HG03175 (cell line): ENCODE measurements at regions not wholly inside any gene's neighbourhood (a gene's known extent, or its start where the extent isn't known, plus 50 kb on each side); places are given as distances from the start of the nearest gene placed in this dataset.
"Not testable (repeated sequence)": the region's sequence is repeated elsewhere in the genome, so short reads cannot be mapped to it uniquely, and the experiment has no call there.

Source experiments
- ATAC-seq: cut with Tn5 transposase; IDR thresholded peaks from one replicate; pipeline ENCODE4 v1.9.1; 2021; ENCODE audit warnings: mild to moderate bottlenecking, moderate library complexity; ENCODE audit not compliant: unreplicated experiment

- ATAC-seq, result no peak
Measured at GRCh38 chr1:81179242-81179641, 621.5 kb upstream of the ADGRL2 start.

DNA sequence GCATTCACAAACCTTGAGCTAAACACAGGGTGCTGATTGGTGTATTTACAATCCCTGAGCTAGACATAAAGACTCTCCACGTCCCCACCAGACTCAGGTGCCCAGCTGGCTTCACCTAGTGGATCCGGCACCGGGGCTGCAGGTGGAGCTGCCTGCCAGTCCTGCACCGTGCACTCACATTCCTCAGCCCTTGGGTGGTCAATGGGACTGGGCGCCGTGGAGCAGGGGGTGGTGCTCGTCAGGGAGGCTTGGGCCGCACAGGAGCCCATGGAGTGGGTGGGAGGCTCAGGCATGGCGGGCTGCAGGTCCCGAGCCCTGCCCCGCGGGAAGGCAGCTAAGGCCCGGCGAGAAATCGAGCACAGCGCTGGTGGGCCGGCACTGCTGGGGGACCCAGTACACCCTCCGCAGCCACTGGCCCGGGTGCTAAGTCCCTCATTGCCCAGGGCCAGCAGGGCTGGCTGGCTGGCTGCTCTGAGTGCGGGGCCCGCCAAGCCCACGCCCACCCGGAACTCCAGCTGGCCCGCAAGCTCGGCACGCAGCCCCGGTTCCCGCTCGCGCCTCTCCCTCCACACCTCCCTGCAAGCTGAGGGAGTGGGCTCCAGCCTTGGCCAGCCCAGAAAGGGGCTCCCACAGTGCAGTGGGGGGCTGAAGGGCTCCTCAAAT is 622.2 kb upstream of the ADGRL2 start:
- not testable (repeated sequence) for ATAC-seq

- no peak for ATAC-seq
Measured at GRCh38 chr1:81174811-81175476, 625.8 kb upstream of the ADGRL2 start.

DNA sequence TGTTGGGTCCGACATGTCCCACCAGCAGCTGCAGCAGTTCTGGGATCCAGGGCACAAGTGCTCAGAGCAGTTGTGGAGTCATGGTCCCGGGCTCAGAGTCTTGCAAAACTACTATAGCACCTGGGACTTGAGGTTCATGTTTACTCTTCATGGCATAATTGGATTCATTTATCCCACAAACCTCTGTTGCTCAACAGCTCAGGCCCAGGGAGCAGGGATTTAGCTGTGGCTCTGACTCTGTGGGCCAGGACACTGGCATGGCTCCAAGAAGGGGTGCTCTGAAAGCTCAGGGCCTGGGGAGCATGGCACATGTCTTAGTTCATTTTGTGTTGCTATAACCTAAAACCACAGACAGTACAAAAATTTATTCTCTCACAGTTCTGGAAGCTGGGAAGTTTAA is 626.7 kb upstream of the ADGRL2 start:
- ATAC-seq, result no peak

GRCh38 chr1:81172483-81172882 is 628.3 kb upstream of the ADGRL2 start:
- ATAC-seq, result no peak

DNA sequence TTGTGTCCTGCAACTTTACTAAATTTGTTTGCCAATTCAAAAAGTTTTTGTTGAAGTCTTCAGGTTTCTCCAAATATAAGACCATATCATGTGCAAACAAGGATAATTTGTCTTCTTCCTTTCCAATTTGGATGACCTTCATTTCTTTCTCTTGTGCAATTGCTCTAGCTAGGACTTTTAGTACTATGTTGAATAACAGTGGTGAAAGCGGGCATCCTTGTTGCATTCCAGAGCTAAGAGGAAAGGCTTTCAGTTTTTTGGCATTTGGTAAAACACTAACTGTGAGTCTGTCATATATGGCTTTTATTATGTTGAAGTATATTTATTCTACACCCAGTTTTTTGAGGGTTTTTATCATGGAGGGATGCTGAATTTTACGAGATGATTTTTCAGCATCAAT is 630.0 kb upstream of the ADGRL2 start:
- no peak for ATAC-seq

DNA sequence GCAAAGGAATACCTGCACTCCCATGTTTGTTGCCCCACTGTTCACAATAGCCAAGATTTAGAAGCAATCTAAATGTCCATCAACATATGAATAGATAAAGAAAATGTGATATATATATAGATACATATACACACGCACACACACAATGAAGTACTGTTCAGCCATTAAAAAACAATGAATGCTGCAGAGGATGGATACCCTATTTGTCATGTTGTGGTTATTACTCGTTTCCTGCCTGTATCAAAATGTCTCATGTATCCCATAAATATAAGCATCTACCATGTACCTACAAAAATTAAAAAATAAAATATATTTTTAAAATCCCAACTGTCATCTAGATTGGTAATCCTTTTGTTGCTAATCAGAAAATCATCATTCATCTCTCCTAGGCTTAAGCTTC is 634.8 kb upstream of the ADGRL2 start:
- no peak for ATAC-seq

DNA sequence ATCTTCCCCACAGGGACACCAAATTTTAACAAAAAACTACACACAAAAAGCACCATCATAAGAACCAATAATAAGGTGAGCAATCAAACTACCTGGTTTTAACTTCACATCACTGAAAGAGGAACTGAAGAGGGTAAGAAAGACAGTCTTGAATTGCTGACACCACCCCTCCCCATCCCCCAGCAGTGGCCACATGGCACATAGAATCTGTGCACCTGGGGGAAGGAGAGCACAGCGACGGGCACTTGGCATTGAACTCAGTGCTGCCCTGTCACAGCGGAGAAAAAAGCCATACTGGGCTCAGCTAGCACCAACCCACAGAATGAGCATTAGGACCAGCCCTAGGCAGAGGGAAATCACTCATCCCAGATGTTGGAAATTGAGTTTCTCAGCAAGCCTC is 640.0 kb upstream of the ADGRL2 start:
- no peak for ATAC-seq

- ATAC-seq, result no peak
Measured at GRCh38 chr1:81158592-81158991, 642.1 kb upstream of the ADGRL2 start.

- ATAC-seq, result no peak
Measured at GRCh38 chr1:81157686-81158085, 643.0 kb upstream of the ADGRL2 start.

GRCh38 chr1:81156887-81157286 is 643.8 kb upstream of the ADGRL2 start:
- no peak for ATAC-seq

DNA sequence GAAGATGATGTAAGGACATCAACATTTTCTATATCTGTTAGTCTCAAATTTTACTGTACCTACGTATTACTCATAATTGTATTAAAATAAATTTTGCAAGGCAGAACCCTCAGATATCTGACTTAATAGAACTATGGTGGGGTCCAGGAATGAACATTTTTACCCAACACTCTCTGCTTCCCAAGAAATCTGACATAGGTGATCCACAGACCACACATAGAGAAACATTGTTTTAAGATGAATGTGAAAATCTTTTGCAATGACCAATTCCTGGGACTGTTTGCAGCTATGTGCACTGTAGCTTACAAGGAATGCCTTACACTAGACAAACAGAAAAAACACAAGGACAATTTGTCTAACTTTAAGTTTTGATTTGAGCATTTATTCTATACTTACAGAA is 645.6 kb upstream of the ADGRL2 start:
- ATAC-seq, result no peak

GRCh38 chr1:81151206-81151605 is 649.5 kb upstream of the ADGRL2 start:
- no peak for ATAC-seq

GRCh38 chr1:81149649-81150325 is 650.9 kb upstream of the ADGRL2 start:
- no peak for ATAC-seq

DNA sequence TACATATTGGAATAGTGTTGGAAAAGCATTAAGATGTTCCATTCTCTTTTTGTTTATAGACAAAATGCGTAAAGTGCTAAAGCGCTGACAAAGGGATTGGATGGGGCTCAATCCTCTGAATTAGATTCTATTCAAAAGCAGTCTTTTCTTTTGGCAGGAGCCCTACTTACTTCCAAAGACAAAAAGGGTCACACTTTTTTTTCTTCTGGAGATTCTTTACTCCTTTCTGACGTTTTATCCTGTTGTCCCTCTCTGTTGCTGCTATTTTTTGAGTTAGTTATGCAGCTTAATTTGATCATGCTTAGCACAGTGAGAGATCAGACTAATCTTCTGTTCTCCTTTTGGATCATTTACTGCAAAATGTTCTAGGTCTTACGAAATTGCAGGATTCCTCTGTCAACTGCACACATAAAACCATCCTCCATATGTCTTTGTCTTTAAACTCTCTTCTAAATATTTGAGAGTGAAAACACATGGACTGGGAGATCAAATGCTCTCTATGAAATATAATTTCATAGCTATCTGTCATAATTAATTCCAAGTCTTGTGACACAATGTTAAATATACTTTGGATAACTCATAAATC is 656.4 kb upstream of the ADGRL2 start:
- ATAC-seq, result no peak

- no peak for ATAC-seq
Measured at GRCh38 chr1:81142099-81142826, 658.5 kb upstream of the ADGRL2 start.

DNA sequence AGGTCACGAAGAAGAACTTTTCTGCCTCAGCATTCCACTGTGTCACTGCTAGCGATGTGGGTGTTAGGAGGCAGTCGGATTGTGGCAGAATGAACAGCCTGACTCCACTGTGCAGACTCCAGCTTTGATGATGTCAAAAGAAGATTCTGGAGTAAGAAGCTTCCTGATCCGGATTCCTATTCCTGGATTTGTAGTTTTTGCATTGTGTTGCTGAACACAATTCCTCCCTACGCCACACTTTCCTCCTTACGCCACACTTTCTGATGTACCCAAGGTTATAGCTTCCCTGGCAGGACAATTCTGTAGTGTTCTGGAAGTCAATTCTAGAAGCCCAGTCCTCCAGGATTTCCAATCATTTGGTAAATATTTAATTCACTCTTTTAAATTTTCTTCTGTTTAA is 665.2 kb upstream of the ADGRL2 start:
- no peak for ATAC-seq

GRCh38 chr1:81129776-81130175 is 671.0 kb upstream of the ADGRL2 start:
- no peak for ATAC-seq

- no peak for ATAC-seq
Measured at GRCh38 chr1:81129366-81129765, 671.4 kb upstream of the ADGRL2 start.

DNA sequence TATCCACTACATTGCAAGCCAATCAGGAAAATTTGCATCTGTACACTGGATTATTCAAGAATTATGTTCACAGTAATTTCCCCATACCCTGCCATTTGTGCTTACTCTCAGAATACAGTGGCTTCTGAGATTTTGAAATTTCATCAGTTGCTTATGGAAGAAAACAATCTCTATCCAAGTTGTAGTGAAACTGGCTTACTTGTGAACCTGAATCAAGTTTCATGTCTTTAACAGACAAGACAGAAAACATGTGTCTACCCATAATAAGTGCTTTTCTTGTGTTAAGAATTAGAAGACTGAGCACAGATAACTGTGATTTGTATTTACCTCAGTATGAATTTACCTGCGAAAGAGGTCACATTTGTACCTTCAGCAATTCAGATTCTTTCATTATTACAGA is 672.7 kb upstream of the ADGRL2 start:
- ATAC-seq, result no peak

- no peak for ATAC-seq
Measured at GRCh38 chr1:81126989-81127581, 673.6 kb upstream of the ADGRL2 start.
